H1 (cell line): ENCODE measurements at regions not wholly inside any gene's neighbourhood (a gene's known extent, or its start where the extent isn't known, plus 50 kb on each side); places are given as distances from the start of the nearest gene placed in this dataset.

ENCODE experiments used
- BCL11A ChIP-seq, 2 experiments: IDR thresholded peaks; one replicate each; pipeline ENCODE4 v1.6.1; 2011; ENCODE audit warnings: low read depth in 2 of 2, low read length in 2 of 2, mild to moderate bottlenecking in 2 of 2
- CEBPB ChIP-seq: IDR thresholded peaks from 2 replicates; pipeline ENCODE4 v1.6.1; 2012; ENCODE audit warnings: low read depth, low read length
- EZH2 ChIP-seq: fragments of 200-600 bp; sonication (generic); IDR thresholded peaks from 2 replicates; pipeline ENCODE4 v1.7.1; 2012; ENCODE audit warnings: low read depth, mild to moderate bottlenecking, moderate library complexity, low read length, inconsistent platforms; ENCODE audit not compliant: severe bottlenecking
- FOSL1 ChIP-seq: IDR thresholded peaks from 2 replicates; pipeline ENCODE4 v1.6.1; 2011; ENCODE audit warnings: mild to moderate bottlenecking, low read depth, low read length, moderate library complexity; ENCODE audit not compliant: insufficient read depth
- MAFK ChIP-seq: IDR thresholded peaks from 2 replicates; pipeline ENCODE4 v1.6.1; 2012; ENCODE audit warnings: low read depth, mild to moderate bottlenecking, improper control_type of control experiment, low read length
- PHF8 ChIP-seq: fragments of 200-600 bp; sonication (generic); conservative IDR thresholded peaks from 2 replicates; pipeline ENCODE4 v1.7.1; 2012; ENCODE audit warnings: low read depth, mild to moderate bottlenecking, inconsistent platforms, low read length, moderate library complexity
- POLR2A ChIP-seq, 2 experiments: IDR thresholded peaks; 1 replicate in 1 of 2; 2 replicates in 1 of 2; pipeline ENCODE4 v1.6.1; 2011; ENCODE audit warnings: low read depth in 2 of 2, low read length in 2 of 2, mild to moderate bottlenecking in 2 of 2; ENCODE audit errors: control extremely low read depth in 1 of 2
- POLR2AphosphoS5 ChIP-seq: IDR thresholded peaks from 2 replicates; pipeline ENCODE4 v1.6.1; 2011; ENCODE audit warnings: low read depth, low read length
- RAD21 ChIP-seq, 2 experiments: IDR thresholded peaks in 1 of 2; conservative IDR thresholded peaks in 1 of 2; 2 replicates each; pipeline ENCODE4 v1.6.1; 2011; ENCODE audit warnings: low read depth in 2 of 2, low read length in 2 of 2, improper control_type of control experiment in 1 of 2, inconsistent platforms in 1 of 2, mild to moderate bottlenecking in 1 of 2, moderate library complexity in 1 of 2
- RXRA ChIP-seq: IDR thresholded peaks from 2 replicates; pipeline ENCODE4 v1.6.1; 2011; ENCODE audit warnings: low read depth, mild to moderate bottlenecking, low read length, moderate library complexity; ENCODE audit not compliant: insufficient read depth
- SAP30 ChIP-seq: fragments of 300-600 bp; sonication (generic); IDR thresholded peaks from 2 replicates; pipeline ENCODE4 v1.7.1; 2012; ENCODE audit warnings: low read length, moderate library complexity, mild to moderate bottlenecking, inconsistent platforms; ENCODE audit not compliant: insufficient read depth, insufficient replicate concordance
- SIX5 ChIP-seq: IDR thresholded peaks from 2 replicates; pipeline ENCODE4 v1.6.1; 2011; ENCODE audit warnings: mild to moderate bottlenecking, low read depth, low read length
- TBP ChIP-seq: IDR thresholded peaks from 2 replicates; pipeline ENCODE4 v1.6.1; 2011; ENCODE audit warnings: low read depth, low read length, improper control_type of control experiment
- TEAD4 ChIP-seq: IDR thresholded peaks from 2 replicates; pipeline ENCODE4 v1.6.1; 2012; ENCODE audit warnings: low read depth, low read length, inconsistent platforms, mixed read lengths
- YY1 ChIP-seq: IDR thresholded peaks from 2 replicates; pipeline ENCODE4 v1.6.1; 2011; ENCODE audit warnings: low read depth, mild to moderate bottlenecking, low read length
- TF ChIP-seq, protein P1 (sequence below): IDR thresholded peaks from 2 replicates; pipeline ENCODE4 v1.6.1; 2012; ENCODE audit warnings: low read length, inconsistent platforms
- TF ChIP-seq, protein P2 (sequence below), 3 experiments: IDR thresholded peaks; 1 replicate in 2 of 3; 2 replicates in 1 of 3; pipeline versions ENCODE4 v1.5.1 to v1.6.1; 2011; ENCODE audit warnings: low read length in 3 of 3, mild to moderate bottlenecking in 3 of 3, inconsistent platforms in 2 of 3, low read depth in 1 of 3, moderate library complexity in 1 of 3; ENCODE audit not compliant: insufficient read depth in 1 of 3; ENCODE audit errors: control extremely low read depth in 1 of 3

DNA sequence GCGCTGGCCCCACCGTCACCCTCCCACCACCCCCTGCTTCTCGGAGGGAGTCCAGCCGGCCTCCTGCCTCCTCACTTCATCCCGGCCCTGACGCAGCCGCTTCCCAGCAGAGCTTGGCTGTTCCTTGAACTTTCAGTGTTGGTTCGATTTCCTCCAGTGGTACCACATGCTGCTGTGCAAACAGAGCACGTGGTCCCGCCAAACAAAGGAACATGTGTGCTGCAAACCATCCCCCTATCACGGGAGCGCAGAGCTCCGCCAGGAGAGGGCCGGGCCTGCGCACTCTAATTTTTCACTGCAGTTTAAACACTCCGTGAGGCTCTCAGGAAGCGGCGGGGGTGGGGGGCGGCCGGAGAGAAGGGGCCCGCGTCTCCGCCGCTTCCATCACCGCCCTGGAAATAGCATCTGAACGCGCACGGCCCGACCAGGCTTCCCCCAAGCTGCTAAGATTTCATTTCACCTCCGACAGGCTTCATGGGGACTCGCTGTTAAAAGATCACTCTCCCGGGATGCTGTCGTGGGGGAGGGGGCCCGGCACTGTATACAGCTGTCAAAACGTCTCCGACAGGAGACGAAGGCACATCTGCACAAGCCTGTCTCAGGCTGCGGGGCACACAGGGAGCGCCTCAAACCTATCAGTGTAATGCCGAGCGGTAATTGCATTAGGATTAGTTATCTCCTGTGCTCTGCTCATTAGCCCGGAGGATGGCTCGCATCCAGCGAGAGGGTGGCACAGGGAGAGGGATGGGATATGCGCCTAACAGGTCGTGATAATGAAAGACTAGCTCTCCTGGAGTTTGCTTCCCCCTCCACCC, 269.9 kb upstream of the SORL1-AS1 start (continued):
- TF ChIP-seq, protein P1, sequence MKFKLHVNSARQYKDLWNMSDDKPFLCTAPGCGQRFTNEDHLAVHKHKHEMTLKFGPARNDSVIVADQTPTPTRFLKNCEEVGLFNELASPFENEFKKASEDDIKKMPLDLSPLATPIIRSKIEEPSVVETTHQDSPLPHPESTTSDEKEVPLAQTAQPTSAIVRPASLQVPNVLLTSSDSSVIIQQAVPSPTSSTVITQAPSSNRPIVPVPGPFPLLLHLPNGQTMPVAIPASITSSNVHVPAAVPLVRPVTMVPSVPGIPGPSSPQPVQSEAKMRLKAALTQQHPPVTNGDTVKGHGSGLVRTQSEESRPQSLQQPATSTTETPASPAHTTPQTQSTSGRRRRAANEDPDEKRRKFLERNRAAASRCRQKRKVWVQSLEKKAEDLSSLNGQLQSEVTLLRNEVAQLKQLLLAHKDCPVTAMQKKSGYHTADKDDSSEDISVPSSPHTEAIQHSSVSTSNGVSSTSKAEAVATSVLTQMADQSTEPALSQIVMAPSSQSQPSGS: no peak
- no peak for TF ChIP-seq YY1
- TF ChIP-seq POLR2A (IDR thresholded peaks at IDR 0.05; ENCODE audit: control extremely low read depth in 1 of 2, low read depth in 2 of 2, low read length in 2 of 2): no peak
- TF ChIP-seq EZH2: no peak
- TF ChIP-seq TEAD4: no peak
- TF ChIP-seq MAFK: no peak
- peak; percentile 28 for TF ChIP-seq SAP30
- no peak for TF ChIP-seq RXRA
- TF ChIP-seq TBP: no peak
- no peak for TF ChIP-seq SIX5
- TF ChIP-seq POLR2AphosphoS5: peak; percentile 36; the same call in 1 of the 2 replicates
- no peak for TF ChIP-seq CEBPB
- TF ChIP-seq, protein P2, sequence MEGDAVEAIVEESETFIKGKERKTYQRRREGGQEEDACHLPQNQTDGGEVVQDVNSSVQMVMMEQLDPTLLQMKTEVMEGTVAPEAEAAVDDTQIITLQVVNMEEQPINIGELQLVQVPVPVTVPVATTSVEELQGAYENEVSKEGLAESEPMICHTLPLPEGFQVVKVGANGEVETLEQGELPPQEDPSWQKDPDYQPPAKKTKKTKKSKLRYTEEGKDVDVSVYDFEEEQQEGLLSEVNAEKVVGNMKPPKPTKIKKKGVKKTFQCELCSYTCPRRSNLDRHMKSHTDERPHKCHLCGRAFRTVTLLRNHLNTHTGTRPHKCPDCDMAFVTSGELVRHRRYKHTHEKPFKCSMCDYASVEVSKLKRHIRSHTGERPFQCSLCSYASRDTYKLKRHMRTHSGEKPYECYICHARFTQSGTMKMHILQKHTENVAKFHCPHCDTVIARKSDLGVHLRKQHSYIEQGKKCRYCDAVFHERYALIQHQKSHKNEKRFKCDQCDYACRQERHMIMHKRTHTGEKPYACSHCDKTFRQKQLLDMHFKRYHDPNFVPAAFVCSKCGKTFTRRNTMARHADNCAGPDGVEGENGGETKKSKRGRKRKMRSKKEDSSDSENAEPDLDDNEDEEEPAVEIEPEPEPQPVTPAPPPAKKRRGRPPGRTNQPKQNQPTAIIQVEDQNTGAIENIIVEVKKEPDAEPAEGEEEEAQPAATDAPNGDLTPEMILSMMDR (IDR thresholded peaks at IDR 0.05; ENCODE audit: control extremely low read depth in 1 of 3, insufficient read depth in 1 of 3, low read depth in 1 of 3, low read length in 3 of 3): no peak
- TF ChIP-seq FOSL1: no peak
- TF ChIP-seq BCL11A (IDR thresholded peaks at IDR 0.05; ENCODE audit: low read depth in 2 of 2, low read length in 2 of 2): no peak
- peak in 1 of 2 experiments; percentile 6; a peak in 2 of 4 replicates for TF ChIP-seq RAD21 (IDR thresholded peaks at IDR 0.05 in 1 of 2, conservative IDR thresholded peaks at IDR 0.05 in 1 of 2; ENCODE audit: low read depth in 2 of 2, low read length in 2 of 2)
- TF ChIP-seq PHF8: no peak
